ENCODE measurements at regions not wholly inside any gene's neighbourhood (a gene's known extent, or its start where the extent isn't known, plus 50 kb on each side); places are given as distances from the start of the nearest gene placed in this dataset.
"Not testable (repeated sequence)": the region's sequence is repeated elsewhere in the genome, so short reads cannot be mapped to it uniquely, and the experiment has no call there.

DNA sequence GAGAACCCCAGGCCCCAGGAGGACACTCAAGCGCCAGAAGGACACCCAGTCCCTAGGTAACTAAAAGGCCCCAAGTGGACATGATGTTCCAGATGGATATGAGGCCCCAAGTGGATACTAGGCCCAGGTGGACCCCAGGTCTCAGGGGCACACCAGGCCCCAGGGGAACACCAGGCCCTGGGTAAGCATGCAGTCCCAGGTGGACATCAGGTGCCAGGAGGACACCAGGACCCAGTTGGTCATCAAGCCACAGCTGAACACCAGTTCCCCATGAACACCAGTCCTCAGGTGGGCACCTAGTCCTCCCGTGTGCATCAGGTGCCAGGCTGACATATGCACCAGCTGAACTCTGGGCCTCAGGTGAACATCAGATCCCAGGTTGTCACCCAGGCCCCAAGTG, 1488.8 kb upstream of the TPTE start:
- TF ChIP-seq, protein P1, sequence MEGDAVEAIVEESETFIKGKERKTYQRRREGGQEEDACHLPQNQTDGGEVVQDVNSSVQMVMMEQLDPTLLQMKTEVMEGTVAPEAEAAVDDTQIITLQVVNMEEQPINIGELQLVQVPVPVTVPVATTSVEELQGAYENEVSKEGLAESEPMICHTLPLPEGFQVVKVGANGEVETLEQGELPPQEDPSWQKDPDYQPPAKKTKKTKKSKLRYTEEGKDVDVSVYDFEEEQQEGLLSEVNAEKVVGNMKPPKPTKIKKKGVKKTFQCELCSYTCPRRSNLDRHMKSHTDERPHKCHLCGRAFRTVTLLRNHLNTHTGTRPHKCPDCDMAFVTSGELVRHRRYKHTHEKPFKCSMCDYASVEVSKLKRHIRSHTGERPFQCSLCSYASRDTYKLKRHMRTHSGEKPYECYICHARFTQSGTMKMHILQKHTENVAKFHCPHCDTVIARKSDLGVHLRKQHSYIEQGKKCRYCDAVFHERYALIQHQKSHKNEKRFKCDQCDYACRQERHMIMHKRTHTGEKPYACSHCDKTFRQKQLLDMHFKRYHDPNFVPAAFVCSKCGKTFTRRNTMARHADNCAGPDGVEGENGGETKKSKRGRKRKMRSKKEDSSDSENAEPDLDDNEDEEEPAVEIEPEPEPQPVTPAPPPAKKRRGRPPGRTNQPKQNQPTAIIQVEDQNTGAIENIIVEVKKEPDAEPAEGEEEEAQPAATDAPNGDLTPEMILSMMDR (IDR thresholded peaks at IDR 0.05; ENCODE audit: poor library complexity), result not testable (repeated sequence)
- not testable (repeated sequence) for TF ChIP-seq EZH2 (IDR thresholded peaks at IDR 0.05; ENCODE audit: borderline replicate concordance); EZH2phosphoT487 (IDR thresholded peaks at IDR 0.05; ENCODE audit: low read depth, severe bottlenecking, unreplicated experiment)
